Loucy (cell line): ENCODE measurements at regions not wholly inside any gene's neighbourhood (a gene's known extent, or its start where the extent isn't known, plus 50 kb on each side); places are given as distances from the start of the nearest gene placed in this dataset.

ENCODE experiments used
- H2AFZ ChIP-seq: fragments of 200-600 bp; sonication (generic); 2 replicates; pipeline ENCODE4 v1.6.0; 2016; ENCODE audit warnings: antibody characterized with exemption, mild to moderate bottlenecking, low read length, moderate library complexity
- H3F3A ChIP-seq: fragments of 200-600 bp; 2 replicates; pipeline ENCODE4 v1.6.0; 2016; ENCODE audit warnings: antibody characterized with exemption, low read depth, mild to moderate bottlenecking
- H3K27me3 ChIP-seq: fragments of 200-600 bp; sonication (generic); 2 replicates; pipeline ENCODE4 v1.6.1; 2014; ENCODE audit warnings: low read length, mild to moderate bottlenecking; ENCODE audit not compliant: insufficient read depth, poor library complexity, severe bottlenecking
- H3K36me3 ChIP-seq: fragments of 200-600 bp; sonication (generic); 2 replicates; pipeline ENCODE4 v1.6.1; 2016; ENCODE audit warnings: low read length; ENCODE audit not compliant: insufficient read depth
- H3K4me1 ChIP-seq: fragments of 200-600 bp; sonication (generic); 2 replicates; pipeline ENCODE4 v1.5.1; 2014; ENCODE audit warnings: low read length, mild to moderate bottlenecking; ENCODE audit not compliant: insufficient read depth, poor library complexity, severe bottlenecking
- H3K4me2 ChIP-seq: fragments of 200-600 bp; sonication (generic); 2 replicates; pipeline ENCODE4 v1.6.0; 2014; ENCODE audit warnings: antibody characterized with exemption, low read length, low read depth, mild to moderate bottlenecking; ENCODE audit not compliant: poor library complexity, severe bottlenecking
- H3K4me3 ChIP-seq: fragments of 200-600 bp; sonication (generic); 2 replicates; pipeline ENCODE4 v1.5.1; 2014; ENCODE audit warnings: low read length, mild to moderate bottlenecking, mixed read lengths; ENCODE audit not compliant: poor library complexity, severe bottlenecking
- H3K79me2 ChIP-seq: fragments of 200-600 bp; sonication (generic); 2 replicates; pipeline ENCODE4 v1.6.1; 2014; ENCODE audit warnings: low read length; ENCODE audit not compliant: insufficient read depth
- H3K9ac ChIP-seq: fragments of 200-600 bp; sonication (generic); 2 replicates; pipeline ENCODE4 v1.6.0; 2014; ENCODE audit warnings: mild to moderate bottlenecking, low read depth, low read length, moderate library complexity; ENCODE audit not compliant: poor library complexity, severe bottlenecking
- H3K9me2 ChIP-seq: fragments of 200-600 bp; sonication (generic); replicated peaks from 2 replicates; pipeline ENCODE4 v1.6.1; 2016; ENCODE audit warnings: low read depth, low read length, mixed read lengths
- H3K9me3 ChIP-seq: fragments of 200-600 bp; sonication (generic); 2 replicates; pipeline ENCODE4 v1.6.1; 2014; ENCODE audit warnings: mild to moderate bottlenecking, antibody characterized with exemption, low read length, low read depth; ENCODE audit not compliant: insufficient read depth
- H4K20me1 ChIP-seq: fragments of 200-600 bp; sonication (generic); 2 replicates; pipeline ENCODE4 v1.6.0; 2014; ENCODE audit warnings: antibody characterized with exemption, low read length, mild to moderate bottlenecking; ENCODE audit not compliant: insufficient read depth, poor library complexity, severe bottlenecking
- CTCF ChIP-seq: fragments of 200-600 bp; sonication (generic); conservative IDR thresholded peaks from 2 replicates; pipeline ENCODE4 v1.5.1; 2014; ENCODE audit warnings: mild to moderate bottlenecking, antibody characterized with exemption, low read length
- EZH2phosphoT487 ChIP-seq: fragments of 200-600 bp; IDR thresholded peaks from 2 replicates; pipeline ENCODE4 v1.6.1; 2018; ENCODE audit warnings: antibody characterized with exemption, mild to moderate bottlenecking, moderate library complexity, borderline replicate concordance

DNA sequence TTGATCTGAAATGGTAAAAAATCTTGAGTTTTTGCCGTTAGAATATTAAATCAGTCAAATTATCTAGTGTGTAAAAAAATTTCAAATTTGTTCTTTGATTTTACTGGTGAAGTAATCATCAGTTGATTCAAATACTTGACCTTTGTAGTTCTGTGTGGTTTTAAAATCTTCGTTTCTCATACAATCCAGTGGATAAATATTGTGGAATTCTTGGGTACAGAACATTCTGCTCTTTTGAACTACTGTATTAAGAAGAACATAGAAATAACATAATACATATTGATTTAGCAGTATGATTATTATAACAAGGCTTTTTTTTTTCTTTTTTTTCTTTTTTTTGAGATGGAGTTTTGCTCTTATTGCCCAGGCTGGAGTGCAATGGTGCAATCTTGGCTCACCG is 491.8 kb downstream of the CD109 start:
- H3K4me3 ChIP-seq, result no peak overlapping the region
- TF ChIP-seq EZH2phosphoT487 (no peak), CTCF (no peak)
- no peaks in the 10 kb centered on the region for H3K36me3 ChIP-seq
- H3K9ac ChIP-seq, result no peak overlapping the region
- H3K9me3 ChIP-seq, result no peaks in the 10 kb centered on the region
- H3K79me2 ChIP-seq, result no peaks in the 10 kb centered on the region
- no peak overlapping the region for H3K4me2 ChIP-seq
- no peaks in the 10 kb centered on the region for H3K27me3 ChIP-seq
- no peaks in the 10 kb centered on the region for H4K20me1 ChIP-seq
- H3F3A ChIP-seq, result no peaks in the 10 kb centered on the region
- no peaks in the 10 kb centered on the region for H3K9me2 ChIP-seq
- H3K4me1 ChIP-seq, result no peaks in the 10 kb centered on the region
- no peak overlapping the region for H2AFZ ChIP-seq

GRCh38 chr6:74182992-74183391 is 487.0 kb downstream of the CD109 start:
- no peaks in the 10 kb centered on the region for H3K79me2 ChIP-seq
- TF ChIP-seq CTCF (no peak), EZH2phosphoT487 (no peak)

GRCh38 chr6:74181471-74181870 is 485.5 kb downstream of the CD109 start:
- Histone ChIP-seq H3F3A (no peaks in the 10 kb centered on the region), H3K9ac (no peak overlapping the region), H3K79me2 (no peaks in the 10 kb centered on the region), H3K36me3 (no peaks in the 10 kb centered on the region), H2AFZ (no peak overlapping the region), H3K9me3 (no peaks in the 10 kb centered on the region), H3K27me3 (no peaks in the 10 kb centered on the region), H3K4me1 (no peaks in the 10 kb centered on the region), H3K9me2 (no peaks in the 10 kb centered on the region), H3K4me2 (no peak overlapping the region), H3K4me3 (no peak overlapping the region), H4K20me1 (no peaks in the 10 kb centered on the region)
- TF ChIP-seq CTCF, result no peak
- no peak for TF ChIP-seq EZH2phosphoT487

More at GRCh38 chr6:74182992-74183391, 487.0 kb downstream of the CD109 start:
- Histone ChIP-seq H3K36me3 (no peaks in the 10 kb centered on the region), H3K4me3 (no peak overlapping the region), H3F3A (no peaks in the 10 kb centered on the region), H3K9me3 (no peaks in the 10 kb centered on the region), H3K4me2 (no peak overlapping the region), H2AFZ (no peak overlapping the region), H3K9me2 (no peaks in the 10 kb centered on the region), H3K9ac (no peak overlapping the region), H4K20me1 (no peaks in the 10 kb centered on the region), H3K4me1 (no peaks in the 10 kb centered on the region), H3K27me3 (no peaks in the 10 kb centered on the region)
